Body of pancreas (tissue), 4 donors: ENCODE measurements at regions not wholly inside any gene's neighbourhood (a gene's known extent, or its start where the extent isn't known, plus 50 kb on each side); places are given as distances from the start of the nearest gene placed in this dataset.

Source experiments
- ATAC-seq: fragments of 150-250 bp; one replicate; pipeline ENCODE4 v1.9.1; 2016
- DNase-seq, 4 donors: peaks; one replicate each; pipeline ENCODE4 v3.0.0-alpha.2; 2019
- H3K27ac ChIP-seq, 4 donors: fragments of 200-600 bp; sonication (generic); 1 replicate in 3 of 4; 2 replicates in 1 of 4; pipeline versions ENCODE4 v1.5.1 to v1.6.1; 2016 to 2019; ENCODE audit warnings: mild to moderate bottlenecking in 1 of 4, mixed read lengths in 1 of 4, moderate library complexity in 1 of 4
- H3K27me3 ChIP-seq, 2 donors: fragments of 200-600 bp; sonication (generic); one replicate each; pipeline ENCODE4 v1.6.0; 2016; ENCODE audit warnings: mild to moderate bottlenecking in 1 of 2
- H3K36me3 ChIP-seq, 2 donors: fragments of 200-600 bp; sonication (generic); replicated peaks in 1 of 2; 2 replicates each; pipeline ENCODE4 v1.5.1; 2016; ENCODE audit warnings: low read depth in 2 of 2; ENCODE audit not compliant: insufficient read depth in 1 of 2
- H3K4me1 ChIP-seq: fragments of 200-600 bp; sonication (generic); one replicate; pipeline ENCODE4 v1.6.0; 2016
- H3K4me3 ChIP-seq, 2 donors: fragments of 200-600 bp; sonication (generic); 1 replicate in 1 of 2; 2 replicates in 1 of 2; pipeline ENCODE4 v1.5.1; 2016 to 2019
- H3K9me3 ChIP-seq, 3 donors: fragments of 200-600 bp; sonication (generic); 1 replicate in 2 of 3; 2 replicates in 1 of 3; pipeline ENCODE4 v1.5.1; 2016
- CTCF ChIP-seq, 7 experiments: fragments of 450-650 bp in 4 of 7; fragments of 200-600 bp in 3 of 7; sonication (generic) in 3 of 7; IDR thresholded peaks; one replicate each; pipeline ENCODE4 v1.5.1; 2016 to 2019; ENCODE audit warnings: antibody characterized with exemption in 7 of 7
- POLR2A ChIP-seq, 3 donors: fragments of 450-650 bp; IDR thresholded peaks; one replicate each; pipeline ENCODE4 v1.6.1; 2016; ENCODE audit warnings: antibody characterized with exemption in 3 of 3, mild to moderate bottlenecking in 2 of 3
- whole genome bisulfite sequencing, 2 donors: methylation state at CpG; one replicate each; pipeline ENCODE4 v1.1.5; 2017; 5-methylcytosine and 5-hydroxymethylcytosine counted together
- intact Hi-C: fragments of 100-400 bp; cut with DNase I; formaldehyde crosslinking; loops from one replicate; pipeline ENCODE4 v1.15.1; 2023

DNA sequence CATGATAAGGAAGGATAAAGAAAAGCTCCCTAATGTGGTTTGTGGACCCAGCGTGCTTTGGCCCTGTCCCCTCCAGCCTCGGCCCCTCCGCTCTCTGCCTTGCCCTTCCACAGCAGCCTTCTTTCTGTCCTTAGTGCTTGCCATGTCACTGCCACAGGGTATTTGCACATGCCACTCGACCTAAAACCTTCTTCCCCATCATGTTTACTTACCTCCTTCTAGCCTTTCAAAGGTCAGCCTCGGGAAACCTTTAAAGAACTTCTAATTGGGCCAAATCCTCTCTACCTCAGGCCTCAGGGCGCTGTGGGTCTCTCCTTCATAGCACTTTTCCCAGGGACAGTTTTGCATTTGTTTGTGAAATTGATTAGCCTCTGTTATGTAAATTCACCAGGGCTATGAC lies 73.0 kb downstream of the SCN11A start:
- no peaks in the 10 kb centered on the region for H3K4me1 ChIP-seq
- H3K4me3 ChIP-seq = no peak overlapping the region
- no peaks in the 10 kb centered on the region for H3K27me3 ChIP-seq
- H3K36me3 ChIP-seq = no peaks in the 10 kb centered on the region
- WGBS, 2 donors = 78 to 81% methylated on average over 6 of the region's 6 CpGs
- H3K9me3 ChIP-seq = no peaks in the 10 kb centered on the region
- TF ChIP-seq CTCF (IDR thresholded peaks at IDR 0.05) (no peak), POLR2A (IDR thresholded peaks at IDR 0.05) (no peak)
- no peak for ATAC-seq
- no peak overlapping the region for H3K27ac ChIP-seq
- no peak for DNase-seq
- intact Hi-C loops = no loop called here

DNA sequence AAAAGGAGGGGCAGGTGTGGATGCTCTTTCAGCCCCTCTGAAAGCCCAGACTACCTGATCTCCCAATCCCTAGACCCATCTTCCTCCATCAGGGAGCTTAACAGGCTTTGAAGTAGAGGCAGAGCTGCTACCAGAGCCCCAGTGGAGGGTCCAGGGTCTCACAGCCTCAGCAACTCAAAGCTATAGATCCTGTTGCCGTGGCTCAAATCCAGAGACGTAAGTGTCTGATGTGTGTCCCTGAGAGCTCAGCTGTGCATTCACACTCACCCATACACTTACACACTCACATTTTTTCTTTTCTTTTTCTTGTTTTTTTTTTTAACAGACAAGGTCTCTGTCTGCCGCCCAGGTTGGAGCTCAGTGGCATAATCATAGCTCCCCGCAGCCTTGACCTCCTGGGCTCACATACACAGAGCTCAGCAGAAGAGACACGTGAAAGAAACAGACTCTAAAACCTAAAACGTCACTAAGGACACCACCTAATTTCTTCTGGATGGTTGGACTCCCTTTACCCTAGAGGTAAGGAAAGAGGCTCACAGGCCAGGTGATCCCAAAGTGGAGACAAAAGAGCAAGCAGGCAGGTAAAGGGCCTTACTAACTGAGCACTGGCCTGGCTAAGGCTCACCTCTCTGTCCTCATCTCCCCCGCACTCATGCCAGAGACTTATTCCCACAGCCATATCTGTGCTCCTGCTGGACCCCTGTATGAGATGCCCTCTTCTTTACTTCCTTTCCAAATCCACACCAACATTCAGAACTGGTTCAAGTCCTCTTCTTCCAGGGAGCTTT lies 80.7 kb downstream of the SCN11A start:
- Histone ChIP-seq H3K27ac (no peak overlapping the region), H3K9me3 (no peaks in the 10 kb centered on the region), H3K4me1 (no peaks in the 10 kb centered on the region), H3K27me3 (no peaks in the 10 kb centered on the region), H3K4me3 (no peak overlapping the region), H3K36me3 (no peaks in the 10 kb centered on the region)
- DNase-seq (no peak), ATAC-seq (no peak)
- WGBS, 2 donors = 77 to 79% methylated on average over 7 of the region's 7 CpGs
- TF ChIP-seq CTCF (IDR thresholded peaks at IDR 0.05) (no peak), POLR2A (IDR thresholded peaks at IDR 0.05) (no peak)
- intact Hi-C loops = no loop called here

DNA sequence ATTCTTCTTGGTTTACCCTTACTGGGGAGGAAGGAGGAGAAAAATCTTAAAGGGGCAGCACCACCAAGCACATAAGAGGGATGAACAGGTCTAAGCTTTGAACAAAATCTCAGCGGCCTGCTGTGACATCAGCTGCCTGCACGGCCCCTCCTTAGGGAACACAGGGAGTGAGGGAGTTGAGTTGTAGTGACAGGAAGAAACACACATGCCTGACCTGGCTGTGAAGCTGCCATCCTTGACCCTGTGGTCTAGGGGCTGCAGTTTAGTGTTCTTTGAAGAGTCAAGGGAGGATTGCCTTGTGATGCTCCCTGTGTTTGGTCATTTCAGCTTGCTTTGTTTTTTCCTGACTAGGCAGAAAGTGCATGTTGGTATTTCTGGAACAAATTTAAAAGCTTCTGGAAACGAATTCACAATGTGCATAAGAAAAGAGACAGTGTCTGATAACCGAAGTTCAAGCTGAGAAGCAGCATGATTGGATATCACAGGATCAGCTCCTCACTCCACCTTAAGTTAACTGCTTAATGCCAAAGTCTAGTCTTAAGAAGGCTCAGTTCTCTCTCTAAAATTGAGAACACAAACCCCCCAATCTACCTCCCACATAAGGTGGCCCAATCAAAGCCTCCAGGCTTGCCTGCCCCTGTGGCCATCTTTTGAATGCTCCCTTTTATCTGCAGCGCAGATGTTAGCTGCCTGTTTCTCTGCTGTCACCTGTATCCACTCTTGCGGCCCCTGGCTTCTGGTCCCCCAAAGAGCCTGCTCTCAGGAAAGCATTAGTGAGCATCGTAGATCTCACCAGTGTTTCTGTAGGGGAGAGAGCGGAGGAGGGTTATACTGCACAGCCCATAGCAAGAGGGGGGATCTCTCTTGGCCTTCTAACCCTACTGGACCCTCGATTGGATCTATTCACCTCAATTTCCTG lies 82.2 kb downstream of the SCN11A start:
- Histone ChIP-seq H3K4me3 (no peak overlapping the region), H3K4me1 (no peaks in the 10 kb centered on the region), H3K36me3 (no peaks in the 10 kb centered on the region), H3K27me3 (no peaks in the 10 kb centered on the region), H3K9me3 (no peaks in the 10 kb centered on the region), H3K27ac (no peak overlapping the region)
- intact Hi-C loops = no loop called here
- TF ChIP-seq CTCF (IDR thresholded peaks at IDR 0.05) (no peak), POLR2A (IDR thresholded peaks at IDR 0.05) (no peak)
- ATAC-seq (no peak), DNase-seq (no peak)
- WGBS, 2 donors = 49 to 60% methylated on average over 8 to 9 of the region's 9 CpGs

- intact Hi-C loops = no loop called here
- H3K9me3 ChIP-seq = no peaks in the 10 kb centered on the region
- DNase-seq (no peak), ATAC-seq (no peak)
- H3K27me3 ChIP-seq = no peaks in the 10 kb centered on the region
- WGBS, 2 donors = 81 to 88% methylated on average over 2 of the region's 2 CpGs
- H3K4me3 ChIP-seq = no peak overlapping the region
- H3K36me3 ChIP-seq = no peaks in the 10 kb centered on the region
- H3K27ac ChIP-seq = no peak overlapping the region
- TF ChIP-seq CTCF (IDR thresholded peaks at IDR 0.05) (no peak), POLR2A (IDR thresholded peaks at IDR 0.05) (no peak)
- no peaks in the 10 kb centered on the region for H3K4me1 ChIP-seq
Observed at GRCh38 chr3:38968891-38969290, 82.9 kb downstream of the SCN11A start.
